Right atrium auricular region (tissue), 2 donors: ENCODE measurements at regions not wholly inside any gene's neighbourhood (a gene's known extent, or its start where the extent isn't known, plus 50 kb on each side); places are given as distances from the start of the nearest gene placed in this dataset.

Source experiments
- DNase-seq: peaks from one replicate; pipeline ENCODE4 v3.0.0-alpha.2; 2019; ENCODE audit warnings: low spot score
- H3K27ac ChIP-seq, 2 donors: fragments of 200-600 bp; sonication (generic); 1 replicate in 1 of 2; 2 replicates in 1 of 2; pipeline ENCODE4 v1.5.1; 2016 to 2019
- H3K27me3 ChIP-seq, 2 donors: fragments of 200-600 bp; sonication (generic); one replicate each; pipeline versions ENCODE4 v1.5.1 to v1.6.0; 2017 to 2019
- H3K36me3 ChIP-seq: fragments of 200-600 bp; sonication (generic); one replicate; pipeline ENCODE4 v1.5.1; 2016
- H3K4me1 ChIP-seq, 2 donors: fragments of 200-600 bp; sonication (generic); one replicate each; pipeline versions ENCODE4 v1.5.1 to v1.6.0; 2017 to 2019
- H3K4me3 ChIP-seq, 2 donors: fragments of 200-600 bp; sonication (generic); 1 replicate in 1 of 2; 2 replicates in 1 of 2; pipeline ENCODE4 v1.5.1; 2017 to 2019; ENCODE audit warnings: mild to moderate bottlenecking in 1 of 2, moderate library complexity in 1 of 2
- H3K9me3 ChIP-seq, 2 donors: fragments of 200-600 bp; sonication (generic); one replicate each; pipeline ENCODE4 v1.5.1; 2019
- CTCF ChIP-seq, 2 donors: fragments of 200-600 bp; sonication (generic); IDR thresholded peaks; one replicate each; pipeline ENCODE4 v1.5.1; 2019; ENCODE audit warnings: antibody characterized with exemption in 2 of 2

- no peak for DNase-seq
- H3K4me1 ChIP-seq = no peaks in the 10 kb centered on the region
- H3K4me3 ChIP-seq = no peak overlapping the region
- no peaks in the 10 kb centered on the region for H3K9me3 ChIP-seq
- TF ChIP-seq CTCF (IDR thresholded peaks at IDR 0.05) = no peak
- no peaks in the 10 kb centered on the region for H3K36me3 ChIP-seq
- no peak overlapping the region for H3K27ac ChIP-seq
- H3K27me3 ChIP-seq = no peaks in the 10 kb centered on the region
These were observed 394.4 kb downstream of the DOK5 start for GRCh38 chr20:54869765-54870164.

- TF ChIP-seq CTCF (IDR thresholded peaks at IDR 0.05) = no peak
- H3K9me3 ChIP-seq = no peaks in the 10 kb centered on the region
- no peaks in the 10 kb centered on the region for H3K4me1 ChIP-seq
- DNase-seq = no peak
- no peaks in the 10 kb centered on the region for H3K27me3 ChIP-seq
- no peak overlapping the region for H3K27ac ChIP-seq
- H3K36me3 ChIP-seq = no peaks in the 10 kb centered on the region
- H3K4me3 ChIP-seq = no peak overlapping the region
These were observed 389.9 kb downstream of the DOK5 start for GRCh38 chr20:54865273-54865672.

- Histone ChIP-seq H3K4me3 (no peak overlapping the region), H3K27ac (no peak overlapping the region), H3K36me3 (no peaks in the 10 kb centered on the region), H3K4me1 (no peaks in the 10 kb centered on the region), H3K9me3 (no peaks in the 10 kb centered on the region), H3K27me3 (no peaks in the 10 kb centered on the region)
- no peak for TF ChIP-seq CTCF (IDR thresholded peaks at IDR 0.05)
- no peak for DNase-seq
These were observed 385.3 kb downstream of the DOK5 start for GRCh38 chr20:54860716-54861115.

- Histone ChIP-seq H3K36me3 (no peaks in the 10 kb centered on the region), H3K4me3 (no peak overlapping the region), H3K4me1 (no peaks in the 10 kb centered on the region), H3K9me3 (no peaks in the 10 kb centered on the region), H3K27me3 (no peaks in the 10 kb centered on the region), H3K27ac (no peak overlapping the region)
- TF ChIP-seq CTCF (IDR thresholded peaks at IDR 0.05) = no peak
- DNase-seq = no peak
These were observed 380.8 kb downstream of the DOK5 start for GRCh38 chr20:54856202-54856601.

- DNase-seq = no peak
- H3K27me3 ChIP-seq = no peaks in the 10 kb centered on the region
- H3K36me3 ChIP-seq = no peaks in the 10 kb centered on the region
- H3K4me1 ChIP-seq = no peaks in the 10 kb centered on the region
- H3K27ac ChIP-seq = no peak overlapping the region
- H3K9me3 ChIP-seq = no peaks in the 10 kb centered on the region
- H3K4me3 ChIP-seq = no peak overlapping the region
- TF ChIP-seq CTCF (IDR thresholded peaks at IDR 0.05) = no peak
These were observed 374.3 kb downstream of the DOK5 start for GRCh38 chr20:54849741-54850140.

- Histone ChIP-seq H3K36me3 (no peaks in the 10 kb centered on the region), H3K4me3 (no peak overlapping the region), H3K27me3 (no peaks in the 10 kb centered on the region), H3K4me1 (no peaks in the 10 kb centered on the region), H3K27ac (no peak overlapping the region), H3K9me3 (no peaks in the 10 kb centered on the region)
- no peak for TF ChIP-seq CTCF (IDR thresholded peaks at IDR 0.05)
- DNase-seq = no peak
These were observed 373.7 kb downstream of the DOK5 start for GRCh38 chr20:54848984-54849538.
